IMR-90 (cell line): ENCODE measurements at regions not wholly inside any gene's neighbourhood (a gene's known extent, or its start where the extent isn't known, plus 50 kb on each side); places are given as distances from the start of the nearest gene placed in this dataset.

ENCODE experiments used
- ATAC-seq: fragments of 200-7000 bp; cut with Tn5 transposase; 2 replicates; pipeline ENCODE4 v1.9.1; 2020; ENCODE audit warnings: low read depth, mild to moderate bottlenecking, moderate library complexity
- BruUV-seq: library from RNA; stranded (reverse); fragments of 400-500 nt; replicated peaks from 2 replicates; lab custom pipeline; 2021; lab: Mats Ljungman, UMichigan
- CTCF ChIA-PET: fragments of 300-600 bp; formaldehyde crosslinking; extraction: SDS; loops from one replicate; lab custom pipeline; 2021; ENCODE audit warnings: antibody characterized with exemption; lab: Yijun Ruan, JAX
- POLR2A ChIA-PET: fragments of 300-600 bp; sonication (Branson Sonifier 250); formaldehyde crosslinking; loops from one replicate; lab custom pipeline; 2022; ENCODE audit warnings: antibody characterized with exemption; ENCODE audit not compliant: unreplicated experiment; lab: Charles Lee
- DNase-seq: peaks from one replicate; pipeline ENCODE4 v3.0.0; 2013
- H2AFZ ChIP-seq: replicated peaks from 2 replicates; pipeline ENCODE3; 2013; ENCODE audit warnings: low read length, mild to moderate bottlenecking; ENCODE audit not compliant: poor library complexity
- H2AK5ac ChIP-seq: 2 replicates; pipeline ENCODE4 v1.6.1; 2013; ENCODE audit warnings: low read depth, low read length, inconsistent platforms
- H2AK9ac ChIP-seq: replicated peaks from 2 replicates; pipeline ENCODE3; 2013; ENCODE audit warnings: mild to moderate bottlenecking, low read depth, low read length, moderate library complexity; ENCODE audit not compliant: poor library complexity
- H2BK120ac ChIP-seq: 2 replicates; pipeline ENCODE4 v1.6.1; 2013; ENCODE audit warnings: low read depth, low read length, inconsistent platforms
- H2BK15ac ChIP-seq: 3 replicates; pipeline ENCODE4 v1.6.1; 2013; ENCODE audit warnings: low read depth, low read length, inconsistent platforms
- H2BK20ac ChIP-seq: 2 replicates; pipeline ENCODE4 v1.6.1; 2013; ENCODE audit warnings: low read depth, mild to moderate bottlenecking, inconsistent platforms, low read length, moderate library complexity
- H2BK5ac ChIP-seq: 2 replicates; pipeline ENCODE4 v1.6.1; 2013; ENCODE audit warnings: mild to moderate bottlenecking, low read depth, low read length, inconsistent platforms; ENCODE audit not compliant: poor library complexity, severe bottlenecking
- H3K14ac ChIP-seq: replicated peaks from 2 replicates; pipeline ENCODE4 v1.6.1; 2013; ENCODE audit warnings: low read depth, low read length, inconsistent platforms
- H3K18ac ChIP-seq: 2 replicates; pipeline ENCODE4 v1.6.1; 2013; ENCODE audit warnings: low read depth, low read length, control low read depth
- H3K23ac ChIP-seq: 2 replicates; pipeline ENCODE4 v1.6.1; 2013; ENCODE audit warnings: low read depth, low read length, inconsistent platforms
- H3K27ac ChIP-seq: 2 replicates; pipeline ENCODE4 v1.5.1; 2013; ENCODE audit warnings: mild to moderate bottlenecking, control low read depth, low read length; ENCODE audit not compliant: insufficient read depth
- H3K27me3 ChIP-seq: 2 replicates; pipeline ENCODE4 v1.6.1; 2013; ENCODE audit warnings: low read length; ENCODE audit not compliant: control insufficient read depth, insufficient read depth
- H3K36me3 ChIP-seq: 2 replicates; pipeline ENCODE4 v1.6.1; 2013; ENCODE audit warnings: low read length, mixed read lengths; ENCODE audit not compliant: control insufficient read depth, insufficient read depth
- H3K4ac ChIP-seq: 2 replicates; pipeline ENCODE4 v1.6.1; 2013; ENCODE audit warnings: low read depth, low read length, inconsistent platforms
- H3K4me1 ChIP-seq: 2 replicates; pipeline ENCODE4 v1.6.1; 2013; ENCODE audit warnings: low read length, mixed read lengths; ENCODE audit not compliant: control insufficient read depth, insufficient read depth
- H3K4me2 ChIP-seq: 2 replicates; pipeline ENCODE4 v1.6.1; 2013; ENCODE audit warnings: low read depth, mild to moderate bottlenecking, control low read depth, low read length, moderate library complexity
- H3K4me3 ChIP-seq: 2 replicates; pipeline ENCODE4 v1.5.1; 2013; ENCODE audit warnings: low read depth, mild to moderate bottlenecking, control low read depth, low read length, moderate library complexity; ENCODE audit not compliant: insufficient read depth
- H3K56ac ChIP-seq: 2 replicates; pipeline ENCODE4 v1.6.1; 2013; ENCODE audit warnings: low read length, inconsistent platforms; ENCODE audit not compliant: insufficient read depth; ENCODE audit errors: extremely low read depth
- H3K79me1 ChIP-seq, 2 experiments: 2 replicates each; pipeline ENCODE4 v1.6.1; 2013; ENCODE audit warnings: low read length in 2 of 2, inconsistent platforms in 1 of 2, low read depth in 1 of 2
- H3K9ac ChIP-seq: 2 replicates; pipeline ENCODE4 v1.6.1; 2013; ENCODE audit warnings: low read depth, low read length, control low read depth
- H3K9me1 ChIP-seq: 2 replicates; pipeline ENCODE4 v1.6.1; 2013; ENCODE audit warnings: low read length, inconsistent platforms; ENCODE audit not compliant: insufficient read depth
- H3K9me3 ChIP-seq: 2 replicates; pipeline ENCODE4 v1.6.1; 2013; ENCODE audit warnings: low read length; ENCODE audit not compliant: control insufficient read depth, insufficient read depth
- H4K20me1 ChIP-seq: 2 replicates; pipeline ENCODE4 v1.6.1; 2013; ENCODE audit warnings: low read length, inconsistent platforms; ENCODE audit not compliant: insufficient read depth
- H4K5ac ChIP-seq: 2 replicates; pipeline ENCODE4 v1.6.1; 2013; ENCODE audit warnings: mild to moderate bottlenecking, low read depth, low read length, control low read depth
- H4K8ac ChIP-seq, 2 experiments: 2 replicates each; pipeline ENCODE4 v1.6.1; 2013; ENCODE audit warnings: low read depth in 2 of 2, low read length in 2 of 2, control low read depth in 1 of 2, inconsistent platforms in 1 of 2
- H4K91ac ChIP-seq: 2 replicates; pipeline ENCODE4 v1.6.1; 2013; ENCODE audit warnings: low read depth, low read length, inconsistent platforms; ENCODE audit not compliant: insufficient read depth
- CEBPB ChIP-seq: IDR thresholded peaks from 2 replicates; pipeline ENCODE4 v1.6.1; 2012; ENCODE audit warnings: low read depth, low read length, improper control_type of control experiment
- NFE2L2 ChIP-seq: fragments of 150-350 bp; IDR thresholded peaks from 2 replicates; pipeline ENCODE4 v1.6.1; 2016; ENCODE audit warnings: low read depth, mild to moderate bottlenecking, low read length
- RCOR1 ChIP-seq: IDR thresholded peaks from 2 replicates; pipeline ENCODE4 v1.6.1; 2012; ENCODE audit warnings: mild to moderate bottlenecking, low read length, improper control_type of control experiment; ENCODE audit not compliant: insufficient replicate concordance
- WGBS, 2 experiments: methylation state at CpG; one replicate each; pipeline versions ENCODE4 v1.1.5 to v1.1.7; 2013; ENCODE audit warnings: missing lambda C conversion rate in 2 of 2; ENCODE audit not compliant: insufficient read length in 1 of 2; ENCODE audit errors: extremely low coverage in 2 of 2; 5-methylcytosine and 5-hydroxymethylcytosine counted together
- dilution Hi-C: fragments of 300-500 bp; cut with HindIII; formaldehyde crosslinking; loops from one replicate; pipeline ENCODE4 v1.14.3; 2018; ENCODE audit warnings: low sequenced_read_pairs; ENCODE audit not compliant: unreplicated experiment
- in situ Hi-C: fragments of 300-500 bp; cut with MboI; formaldehyde crosslinking; loops from 3 replicates; pipeline ENCODE4 v1.14.3; 2019; ENCODE audit warnings: low sequenced_read_pairs, inconsistent platforms, mixed read lengths
- intact Hi-C: fragments of 100-400 bp; cut with micrococcal nuclease; formaldehyde crosslinking; loops from 2 replicates; pipeline ENCODE4 v1.10.0; 2022

DNA sequence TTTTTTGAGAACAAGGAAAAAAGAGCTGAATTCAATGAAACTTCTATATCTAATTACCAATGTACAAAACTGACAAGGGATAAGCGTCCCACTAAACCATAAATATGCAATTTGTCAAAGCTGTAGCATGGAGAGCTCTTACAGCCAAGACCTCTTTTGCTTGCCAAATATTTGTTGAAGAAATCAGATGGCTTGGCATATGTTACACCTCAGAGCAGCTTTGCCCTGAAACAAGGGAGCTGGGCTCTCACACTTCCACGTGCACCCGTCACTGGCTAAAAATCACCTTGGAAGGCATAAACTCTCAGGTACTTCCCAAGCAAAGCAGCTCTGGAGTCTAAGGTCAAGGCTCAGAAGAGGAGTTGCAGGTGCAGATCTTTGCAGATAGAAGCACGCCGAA is 324.7 kb upstream of the SLCO3A1 start:
- no peak for TF ChIP-seq CEBPB
- no peak for TF ChIP-seq NFE2L2
- TF ChIP-seq RCOR1 = no peak
- Histone ChIP-seq H3K4me1 (no peaks in the 10 kb centered on the region), H3K4me2 (no peak overlapping the region), H3K23ac (no peak overlapping the region), H4K5ac (no peak overlapping the region), H3K79me1 (no peaks in the 10 kb centered on the region), H3K4ac (no peak overlapping the region), H2BK5ac (no peak overlapping the region), H2BK20ac (no peak overlapping the region), H2BK15ac (no peak overlapping the region), H2BK120ac (no peak overlapping the region), H3K56ac (no peak overlapping the region), H2AK5ac (no peak overlapping the region), H2AK9ac (no peak overlapping the region), H3K4me3 (no peak overlapping the region), H3K9me3 (no peaks in the 10 kb centered on the region), H3K9ac (no peak overlapping the region), H4K8ac (no peak overlapping the region), H3K27ac (no peak overlapping the region), H4K91ac (no peak overlapping the region), H3K27me3 (peaks cover 5% of the 10 kb centered on the region), H2AFZ (no peak overlapping the region), H3K9me1 (no peaks in the 10 kb centered on the region), H3K18ac (no peak overlapping the region), H4K20me1 (no peaks in the 10 kb centered on the region), H3K36me3 (no peaks in the 10 kb centered on the region), H3K14ac (no peak overlapping the region)
- intact Hi-C loops (no loop called here), in situ Hi-C loops (loop anchor here (5.0 kb wide), 1 partner anchor 226 kb away; no protein-coding TSS in a partner anchor), dilution Hi-C loops (no loop called here)
- BruUV-seq = no TSS peak
- ATAC-seq (no peak), DNase-seq (no peak)
- ChIA-PET POLR2A (no interaction called here), CTCF (no interaction called here)
- no CpG with 5 or more reads among the region's 5 CpGs for WGBS, 2 experiments
